ENCODE measurements at regions not wholly inside any gene's neighbourhood (a gene's known extent, or its start where the extent isn't known, plus 50 kb on each side); places are given as distances from the start of the nearest gene placed in this dataset.

- TF ChIP-seq SREBF2 (IDR thresholded peaks at IDR 0.05): no peak
- TF ChIP-seq JUN (IDR thresholded peaks at IDR 0.05): no peak
- no peak for TF ChIP-seq SMC3 (IDR thresholded peaks at IDR 0.05)
- TF ChIP-seq, protein P1, sequence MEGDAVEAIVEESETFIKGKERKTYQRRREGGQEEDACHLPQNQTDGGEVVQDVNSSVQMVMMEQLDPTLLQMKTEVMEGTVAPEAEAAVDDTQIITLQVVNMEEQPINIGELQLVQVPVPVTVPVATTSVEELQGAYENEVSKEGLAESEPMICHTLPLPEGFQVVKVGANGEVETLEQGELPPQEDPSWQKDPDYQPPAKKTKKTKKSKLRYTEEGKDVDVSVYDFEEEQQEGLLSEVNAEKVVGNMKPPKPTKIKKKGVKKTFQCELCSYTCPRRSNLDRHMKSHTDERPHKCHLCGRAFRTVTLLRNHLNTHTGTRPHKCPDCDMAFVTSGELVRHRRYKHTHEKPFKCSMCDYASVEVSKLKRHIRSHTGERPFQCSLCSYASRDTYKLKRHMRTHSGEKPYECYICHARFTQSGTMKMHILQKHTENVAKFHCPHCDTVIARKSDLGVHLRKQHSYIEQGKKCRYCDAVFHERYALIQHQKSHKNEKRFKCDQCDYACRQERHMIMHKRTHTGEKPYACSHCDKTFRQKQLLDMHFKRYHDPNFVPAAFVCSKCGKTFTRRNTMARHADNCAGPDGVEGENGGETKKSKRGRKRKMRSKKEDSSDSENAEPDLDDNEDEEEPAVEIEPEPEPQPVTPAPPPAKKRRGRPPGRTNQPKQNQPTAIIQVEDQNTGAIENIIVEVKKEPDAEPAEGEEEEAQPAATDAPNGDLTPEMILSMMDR (IDR thresholded peaks at IDR 0.05): no peak
- no peak for TF ChIP-seq CEBPB (IDR thresholded peaks at IDR 0.05)
Measured at GRCh38 chr2:177077778-177078177, 134.8 kb upstream of the HNRNPA3 start.

Data from A549 (cell line).